CD1c-positive myeloid dendritic cell (primary cell): ENCODE measurements at regions not wholly inside any gene's neighbourhood (a gene's known extent, or its start where the extent isn't known, plus 50 kb on each side); places are given as distances from the start of the nearest gene placed in this dataset.
"Not testable (repeated sequence)": the region's sequence is repeated elsewhere in the genome, so short reads cannot be mapped to it uniquely, and the experiment has no call there.

Source experiments
- DNase-seq: peaks from one replicate; pipeline ENCODE4 v3.0.0-alpha.2; 2016; ENCODE audit errors: extremely low spot score

- DNase-seq, result no peak
Measured at GRCh38 chr21:35171385-35171784, 122.3 kb upstream of the RUNX1 start.

DNA sequence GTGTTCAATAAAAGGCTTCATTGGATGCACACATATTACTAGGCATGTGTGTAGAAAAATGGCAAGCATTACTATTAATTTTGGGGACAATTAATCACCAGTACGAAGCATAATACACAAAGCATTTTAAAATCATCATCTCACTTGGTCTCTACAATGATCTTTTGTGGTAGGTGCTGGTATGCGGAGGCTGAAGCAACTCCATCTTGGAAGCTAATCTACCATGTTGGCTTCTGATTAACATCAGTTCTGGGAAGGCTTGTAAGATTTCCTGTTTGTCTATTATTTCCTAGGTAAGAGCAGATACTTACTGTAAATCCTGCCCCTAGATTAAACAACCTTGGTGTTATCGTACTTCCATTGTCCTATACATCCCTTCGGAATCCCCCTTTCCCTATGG is 121.7 kb upstream of the RUNX1 start:
- no peak for DNase-seq

GRCh38 chr21:35170244-35170643 is 121.1 kb upstream of the RUNX1 start:
- no peak for DNase-seq

GRCh38 chr21:35169574-35169973 is 120.5 kb upstream of the RUNX1 start:
- no peak for DNase-seq

DNA sequence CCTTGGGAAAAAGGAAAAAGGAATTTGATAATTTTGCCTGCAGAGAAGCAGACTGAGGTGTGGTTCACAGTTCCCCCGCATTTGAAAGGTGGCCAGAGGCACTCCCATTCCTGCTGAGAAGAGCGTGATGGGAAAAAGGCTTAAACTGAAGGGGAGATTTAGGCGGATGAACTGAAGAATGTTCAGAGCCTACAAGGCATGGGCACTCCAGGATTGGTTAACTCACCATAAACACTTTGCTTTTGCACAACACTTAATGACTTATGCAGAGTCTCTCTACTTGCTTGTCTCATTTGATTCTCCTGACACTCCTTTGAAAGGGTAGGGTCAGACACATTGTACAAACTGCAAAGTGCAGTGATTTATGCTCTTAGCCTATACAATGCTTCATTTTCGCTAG is 119.6 kb upstream of the RUNX1 start:
- DNase-seq, result no peak

GRCh38 chr21:35164971-35165483 is 115.9 kb upstream of the RUNX1 start:
- DNase-seq, result no peak

DNA sequence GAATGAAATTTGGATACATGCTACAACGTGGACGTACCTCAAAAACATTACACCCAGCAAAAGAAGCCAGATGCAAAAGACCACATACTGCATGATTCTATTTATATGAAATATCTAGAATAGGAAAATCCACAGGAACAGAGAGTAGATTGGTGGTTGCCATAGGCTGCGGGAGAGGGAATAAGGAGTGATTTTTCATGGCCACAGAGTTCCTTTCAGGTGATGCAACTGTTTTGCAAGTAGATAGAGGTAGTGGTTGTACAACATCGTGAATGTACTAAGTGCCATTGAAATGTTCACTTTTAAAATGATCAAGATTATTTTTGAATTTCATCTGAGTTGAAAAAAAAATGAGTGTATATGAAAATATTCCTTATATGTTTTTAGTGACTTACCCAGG is 115.3 kb upstream of the RUNX1 start:
- no peak for DNase-seq

DNA sequence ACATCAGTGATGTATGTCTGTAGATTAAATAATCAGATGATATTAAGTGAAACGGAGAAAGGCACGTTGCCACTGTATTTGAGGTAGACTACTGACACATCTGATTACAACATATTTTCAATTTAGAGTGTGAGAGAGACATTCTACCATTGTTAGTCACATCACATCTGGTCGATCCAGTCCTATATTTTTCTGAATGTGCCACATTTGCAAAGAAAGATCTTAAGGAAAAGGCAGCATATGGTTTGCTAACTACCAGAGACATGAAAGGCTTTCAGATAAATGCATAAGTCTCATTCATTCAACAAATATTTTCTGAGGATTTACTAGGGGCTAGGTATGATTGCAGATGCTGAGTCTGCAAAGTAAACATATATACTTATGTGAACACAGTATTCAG is 114.3 kb upstream of the RUNX1 start:
- no peak for DNase-seq

GRCh38 chr21:35162831-35163230 is 113.7 kb upstream of the RUNX1 start:
- DNase-seq, result no peak

GRCh38 chr21:35159881-35160280 is 110.8 kb upstream of the RUNX1 start:
- DNase-seq, result no peak

DNA sequence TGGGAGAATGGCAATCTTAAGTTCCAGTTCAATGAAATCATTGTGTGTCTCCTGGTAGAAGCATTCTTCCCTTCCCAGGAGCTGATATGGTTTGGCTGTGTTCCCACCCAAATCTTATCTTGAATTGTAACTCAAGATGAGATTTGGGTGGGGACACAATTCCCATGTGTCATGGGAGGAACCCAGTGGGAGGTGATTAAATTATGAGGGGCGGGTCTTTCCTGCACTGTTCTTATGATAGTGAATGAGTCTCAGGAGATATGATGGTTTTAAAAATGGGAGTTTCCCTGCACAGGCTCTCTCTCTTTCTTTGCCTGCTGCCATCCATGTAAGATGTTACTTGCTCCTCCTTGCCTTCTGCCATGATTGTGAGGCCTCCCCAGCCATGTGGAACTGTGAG is 108.3 kb upstream of the RUNX1 start:
- not testable (repeated sequence) for DNase-seq

DNA sequence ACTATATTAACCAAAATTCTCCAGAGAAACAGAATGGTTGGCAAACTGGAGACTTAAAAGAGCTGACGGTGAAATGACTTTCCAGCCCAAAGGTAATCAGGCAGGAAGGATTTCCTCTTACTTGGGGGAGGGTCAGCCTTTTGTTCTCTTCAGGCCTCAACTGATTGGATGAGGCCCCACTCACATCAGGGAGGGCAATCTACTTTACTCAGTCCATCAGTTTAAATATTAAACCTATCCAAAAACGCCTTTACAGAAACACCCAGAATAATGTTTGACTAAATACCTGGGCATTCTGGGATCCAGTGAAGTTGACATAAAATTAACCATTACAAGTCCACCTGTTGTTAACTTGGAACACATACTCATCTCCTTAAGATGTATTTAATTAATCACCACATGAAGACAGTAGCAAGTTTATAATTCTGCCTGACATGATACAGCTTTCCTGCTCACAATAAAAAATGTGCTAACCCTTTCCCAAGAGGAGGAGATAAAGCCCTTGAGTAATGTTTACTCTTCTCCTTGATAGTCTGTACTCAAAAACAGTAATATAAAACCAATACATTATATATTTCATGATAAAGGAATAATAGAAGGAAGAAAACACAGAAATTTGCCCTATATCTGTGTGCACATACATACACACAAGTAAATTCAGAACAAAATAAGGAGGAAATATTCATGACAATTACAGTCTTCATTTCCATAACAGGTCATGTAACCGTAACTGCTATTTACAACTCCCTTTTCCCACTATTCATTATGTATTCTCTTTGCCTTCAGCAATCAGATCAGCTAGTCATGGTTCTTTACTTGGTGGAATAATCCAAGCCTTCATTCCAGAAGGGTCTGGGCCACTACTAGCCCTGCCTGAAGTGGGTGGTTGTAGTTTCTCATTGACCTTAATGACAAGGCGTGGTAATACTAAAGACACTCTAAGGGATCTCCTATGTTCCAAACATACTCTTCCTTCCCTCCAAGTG is 107.5 kb upstream of the RUNX1 start:
- DNase-seq, result no peak

DNA sequence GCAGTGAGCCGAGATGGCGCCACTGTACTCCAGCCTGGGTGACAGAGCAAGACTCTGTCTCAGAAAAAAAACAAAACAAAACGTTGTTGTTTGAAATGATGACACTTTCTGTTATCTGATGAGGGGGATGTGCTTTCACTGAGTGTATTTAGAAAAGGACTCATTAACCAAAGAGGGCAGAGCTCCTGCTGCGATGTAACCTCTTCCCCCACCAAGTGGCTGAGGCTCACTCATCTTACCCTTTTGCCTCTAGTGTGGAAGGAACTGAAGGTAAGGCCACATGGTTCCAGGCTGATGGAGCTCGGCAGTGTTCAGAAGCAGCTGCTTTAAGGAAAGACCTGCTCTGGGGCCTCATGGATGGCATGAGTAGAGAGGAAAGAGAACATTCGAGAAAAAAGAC is 105.7 kb upstream of the RUNX1 start:
- no peak for DNase-seq

- no peak for DNase-seq
Measured at GRCh38 chr21:35153671-35154070, 104.6 kb upstream of the RUNX1 start.

GRCh38 chr21:35150562-35151226 is 101.6 kb upstream of the RUNX1 start:
- DNase-seq, result no peak

DNA sequence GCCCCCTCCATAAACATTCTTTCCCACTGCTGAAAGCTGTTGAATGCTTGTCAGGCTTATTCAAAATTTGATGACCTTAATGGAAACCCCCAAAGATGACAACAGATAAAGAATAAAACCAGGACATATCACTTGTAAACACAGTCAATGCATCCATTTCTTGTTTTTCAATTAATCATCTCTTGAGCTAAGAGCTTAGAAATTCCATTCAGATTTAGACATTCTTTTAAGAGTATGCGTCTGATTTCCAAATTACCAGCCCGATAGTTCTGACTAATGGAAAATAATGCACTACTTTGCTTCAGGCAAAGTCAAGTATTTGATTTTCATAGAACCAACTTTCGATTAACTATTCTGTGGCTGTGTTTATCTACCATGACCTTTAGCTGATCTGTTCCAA is 100.6 kb upstream of the RUNX1 start:
- DNase-seq, result no peak

DNA sequence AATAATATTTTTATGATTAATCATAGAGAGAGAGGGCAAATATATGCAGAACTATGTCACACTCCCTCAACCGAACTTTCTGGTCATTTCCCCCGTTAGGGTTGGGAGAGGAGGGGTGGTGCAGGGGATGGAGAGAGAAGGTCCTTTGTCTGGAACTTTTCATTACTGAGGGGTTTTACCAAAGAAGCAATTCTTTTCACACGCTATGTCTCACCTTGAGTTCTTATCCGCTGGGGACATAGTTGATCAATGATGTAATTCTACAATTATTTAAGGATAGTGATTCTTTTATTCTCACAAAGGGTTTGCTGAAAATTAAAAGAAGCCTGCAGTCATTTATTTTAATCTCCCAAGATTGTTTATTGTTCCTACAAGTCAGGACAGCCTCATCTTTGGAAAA is 98.3 kb upstream of the RUNX1 start:
- no peak for DNase-seq

DNA sequence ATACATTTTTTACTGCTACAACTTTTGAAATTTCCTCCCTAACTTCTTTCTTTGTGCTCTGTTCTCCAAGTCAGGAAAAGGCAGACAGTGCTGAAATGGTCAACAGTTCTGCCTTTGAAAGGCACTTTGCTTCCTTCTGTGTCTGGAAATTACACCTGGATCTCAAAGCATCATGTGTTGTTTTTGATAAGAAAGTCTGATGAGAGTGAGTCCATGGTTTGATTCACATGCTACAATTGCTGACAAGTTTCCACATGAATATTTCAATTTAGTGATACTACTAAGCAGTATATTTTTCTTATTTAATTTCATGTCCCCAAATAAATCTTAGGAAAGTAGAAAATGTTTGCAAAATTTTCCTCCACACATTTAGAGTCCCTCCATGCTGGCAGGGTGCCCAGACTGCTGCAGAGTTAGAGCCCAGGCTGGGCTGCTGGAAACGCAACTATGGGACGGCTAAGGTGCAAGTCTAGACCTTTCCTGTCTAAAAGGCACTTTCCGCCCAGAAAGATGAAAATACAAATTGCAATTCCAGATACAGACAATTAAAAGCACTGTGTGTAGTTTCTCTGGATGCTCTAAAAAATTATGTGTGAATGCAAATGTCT is 96.6 kb upstream of the RUNX1 start:
- no peak for DNase-seq

GRCh38 chr21:35144978-35145377 is 95.9 kb upstream of the RUNX1 start:
- no peak for DNase-seq

DNA sequence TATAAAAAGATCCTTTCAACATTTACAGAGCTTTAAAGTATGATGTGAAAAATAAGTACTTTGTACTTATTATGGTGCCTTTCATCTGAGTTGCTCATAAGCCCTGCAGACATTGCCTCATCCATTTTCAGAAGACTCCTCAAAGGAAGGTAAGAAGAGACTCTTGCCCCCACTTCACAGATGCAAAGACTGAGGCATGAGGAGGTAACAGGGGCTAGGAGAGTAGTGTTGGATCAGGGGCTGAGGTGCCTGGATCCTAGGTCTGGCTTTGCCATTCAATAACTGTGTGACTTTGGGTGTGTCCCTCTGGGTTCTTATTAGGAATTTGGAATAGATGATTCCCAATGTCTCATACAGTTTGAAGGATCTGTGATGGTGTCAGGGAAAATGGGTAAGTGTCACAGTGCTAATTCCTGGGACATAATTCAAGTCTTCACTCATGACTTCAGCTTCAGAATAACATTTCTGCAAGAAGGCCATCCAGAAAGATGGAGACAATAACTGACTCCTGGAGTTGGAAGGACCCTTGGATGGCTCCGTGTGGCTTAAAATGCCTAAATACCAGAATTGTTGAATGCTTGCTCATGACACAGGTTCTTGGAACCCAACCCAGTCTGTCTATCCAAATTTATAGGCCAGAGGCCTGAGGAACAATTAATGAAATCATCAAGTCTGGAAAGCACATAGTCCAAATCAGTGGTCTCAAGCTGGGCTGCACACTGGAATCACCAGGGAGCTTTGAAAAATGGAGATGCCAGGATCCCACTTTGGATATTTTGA is 93.1 kb upstream of the RUNX1 start:
- DNase-seq, result no peak

DNA sequence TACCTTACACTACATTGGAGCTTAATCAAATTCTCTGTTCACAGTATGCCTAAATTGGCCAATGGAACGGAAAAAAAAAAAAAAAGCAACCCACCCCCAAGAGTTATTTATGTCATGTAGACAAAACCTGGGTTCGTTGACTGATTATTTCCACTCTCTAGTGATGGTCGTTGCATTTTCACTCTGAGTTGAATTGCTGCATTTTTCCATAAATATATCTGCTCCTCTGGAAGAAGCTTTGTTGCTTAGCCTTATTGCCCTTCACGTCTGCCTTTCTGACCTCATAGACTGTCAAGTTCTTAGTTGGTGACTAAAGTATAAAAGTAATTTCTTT is 90.2 kb upstream of the RUNX1 start:
- DNase-seq, result no peak
